ENCODE measurements at regions not wholly inside any gene's neighbourhood (a gene's known extent, or its start where the extent isn't known, plus 50 kb on each side); places are given as distances from the start of the nearest gene placed in this dataset.

DNA sequence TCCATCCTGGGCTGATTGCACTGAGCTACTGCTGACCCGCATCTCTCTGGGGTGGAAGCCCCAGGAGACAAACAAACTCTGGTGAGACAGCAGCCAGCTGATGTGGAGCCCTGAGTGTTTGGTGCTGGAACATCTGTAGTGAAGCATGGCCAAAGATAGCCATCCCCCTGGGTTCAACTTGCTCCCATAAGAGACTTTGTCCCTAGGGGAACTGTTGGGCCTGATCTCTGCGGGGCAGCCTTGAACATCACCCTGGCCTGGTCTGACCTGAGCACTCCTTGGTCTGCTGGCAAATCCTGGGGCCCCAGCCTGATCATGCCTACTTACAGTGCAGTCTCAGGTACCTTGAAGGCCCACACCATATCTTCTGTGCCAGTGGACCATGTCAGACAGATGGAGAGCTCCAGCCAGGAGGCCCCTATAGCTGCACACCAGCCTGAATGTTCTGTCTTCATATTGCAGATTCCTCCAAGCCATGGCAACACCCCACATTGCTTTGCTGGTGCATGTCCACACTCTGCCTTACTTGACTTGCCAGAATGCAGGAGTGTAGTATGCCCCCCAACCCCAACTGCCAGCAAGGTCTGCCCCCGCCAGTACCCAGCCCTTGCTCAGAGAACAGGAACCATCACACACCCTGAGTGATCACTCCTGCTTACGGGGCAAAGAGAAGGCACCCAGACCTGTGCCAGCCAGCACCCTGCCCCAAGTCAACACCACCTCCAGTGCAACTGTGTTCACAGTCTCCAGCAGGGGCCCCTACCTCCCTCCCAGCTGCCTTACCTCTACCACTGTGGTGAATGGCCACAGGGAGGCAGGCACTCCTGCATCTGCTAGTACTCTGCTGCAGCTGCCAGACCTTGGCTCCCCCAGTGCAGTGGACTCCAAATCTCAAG is 690.5 kb upstream of the NR5A2 start:
- TF ChIP-seq, protein P1, sequence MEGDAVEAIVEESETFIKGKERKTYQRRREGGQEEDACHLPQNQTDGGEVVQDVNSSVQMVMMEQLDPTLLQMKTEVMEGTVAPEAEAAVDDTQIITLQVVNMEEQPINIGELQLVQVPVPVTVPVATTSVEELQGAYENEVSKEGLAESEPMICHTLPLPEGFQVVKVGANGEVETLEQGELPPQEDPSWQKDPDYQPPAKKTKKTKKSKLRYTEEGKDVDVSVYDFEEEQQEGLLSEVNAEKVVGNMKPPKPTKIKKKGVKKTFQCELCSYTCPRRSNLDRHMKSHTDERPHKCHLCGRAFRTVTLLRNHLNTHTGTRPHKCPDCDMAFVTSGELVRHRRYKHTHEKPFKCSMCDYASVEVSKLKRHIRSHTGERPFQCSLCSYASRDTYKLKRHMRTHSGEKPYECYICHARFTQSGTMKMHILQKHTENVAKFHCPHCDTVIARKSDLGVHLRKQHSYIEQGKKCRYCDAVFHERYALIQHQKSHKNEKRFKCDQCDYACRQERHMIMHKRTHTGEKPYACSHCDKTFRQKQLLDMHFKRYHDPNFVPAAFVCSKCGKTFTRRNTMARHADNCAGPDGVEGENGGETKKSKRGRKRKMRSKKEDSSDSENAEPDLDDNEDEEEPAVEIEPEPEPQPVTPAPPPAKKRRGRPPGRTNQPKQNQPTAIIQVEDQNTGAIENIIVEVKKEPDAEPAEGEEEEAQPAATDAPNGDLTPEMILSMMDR (IDR thresholded peaks at IDR 0.05; ENCODE audit: insufficient read depth, low read length, poor library complexity, severe bottlenecking): no peak
- no peak for TF ChIP-seq EZH2phosphoT487 (conservative IDR thresholded peaks at IDR 0.05; ENCODE audit: low read length)
